Esophagus squamous epithelium (tissue), 5 donors: ENCODE measurements at regions not wholly inside any gene's neighbourhood (a gene's known extent, or its start where the extent isn't known, plus 50 kb on each side); places are given as distances from the start of the nearest gene placed in this dataset.

Experiments used
- DNase-seq: peaks from one replicate; lab custom pipeline; 2025; lab: John Stamatoyannopoulos, UW
- H3K27ac ChIP-seq, 4 donors: fragments of 200-600 bp; sonication (generic); one replicate each; pipeline ENCODE4 v1.5.1; 2016 to 2019; ENCODE audit warnings: mild to moderate bottlenecking in 1 of 4
- H3K27me3 ChIP-seq, 4 donors: fragments of 200-600 bp; sonication (generic); 1 replicate in 3 of 4; 2 replicates in 1 of 4; pipeline versions ENCODE4 v1.5.1 to v1.6.0; 2017 to 2021; ENCODE audit warnings: antibody characterized with exemption in 1 of 4
- H3K36me3 ChIP-seq, 3 donors: fragments of 200-600 bp; sonication (generic); one replicate each; pipeline ENCODE4 v1.5.1; 2016 to 2019
- H3K4me1 ChIP-seq, 3 donors: fragments of 200-600 bp; sonication (generic); one replicate each; pipeline ENCODE4 v1.5.1; 2017 to 2019
- H3K4me3 ChIP-seq, 4 donors: fragments of 200-600 bp; sonication (generic); 1 replicate in 3 of 4; 2 replicates in 1 of 4; pipeline ENCODE4 v1.5.1; 2016 to 2019; ENCODE audit warnings: mild to moderate bottlenecking in 2 of 4, moderate library complexity in 1 of 4
- H3K9me3 ChIP-seq, 3 donors: fragments of 200-600 bp; sonication (generic); one replicate each; pipeline ENCODE4 v1.5.1; 2016 to 2019
- POLR2A ChIP-seq, 4 donors: fragments of 450-650 bp; IDR thresholded peaks; one replicate each; pipeline ENCODE4 v1.6.1; 2017; ENCODE audit warnings: antibody characterized with exemption in 4 of 4, mild to moderate bottlenecking in 4 of 4, moderate library complexity in 3 of 4
- WGBS, 2 donors: methylation state at CpG; one replicate each; pipeline ENCODE4 v1.1.5; 2018; 5-methylcytosine and 5-hydroxymethylcytosine counted together
- intact Hi-C: fragments of 100-400 bp; cut with DNase I; formaldehyde crosslinking; loops from one replicate; pipeline ENCODE4 v1.15.0; 2022
- TF ChIP-seq, protein P1 (sequence below), 6 experiments: fragments of 450-650 bp in 4 of 6; fragments of 200-600 bp in 2 of 6; sonication (generic) in 2 of 6; IDR thresholded peaks; one replicate each; pipeline ENCODE4 v1.5.1; 2016 to 2019; ENCODE audit warnings: antibody characterized with exemption in 6 of 6, mild to moderate bottlenecking in 4 of 6, moderate library complexity in 4 of 6
- donor health status: DM: yes; HTN: yes; CAD: no.

DNA sequence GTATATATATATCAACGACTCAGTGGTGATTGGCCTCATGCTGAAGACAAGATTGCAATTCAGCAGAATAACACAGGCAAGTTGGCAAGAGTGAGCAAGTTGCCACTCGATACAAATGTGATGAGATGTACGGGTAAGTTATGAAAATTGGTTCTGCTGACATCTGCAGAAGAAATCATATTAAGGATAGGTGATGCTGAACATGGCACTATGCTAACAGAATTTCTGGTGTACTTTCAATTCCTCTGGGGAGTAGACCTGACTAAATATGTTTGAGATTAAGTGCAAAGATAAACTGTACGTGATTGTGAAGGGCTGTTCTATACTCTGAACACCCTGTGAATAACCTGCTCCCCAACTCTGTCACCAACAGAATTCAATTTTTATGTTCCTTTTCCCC lies 758.2 kb downstream of the TBC1D32 start:
- no peak overlapping the region for H3K27ac ChIP-seq
- no peaks in the 10 kb centered on the region for H3K27me3 ChIP-seq
- no peak for DNase-seq
- H3K4me1 ChIP-seq: no peaks in the 10 kb centered on the region
- intact Hi-C loops: no loop called here
- H3K9me3 ChIP-seq: no peaks in the 10 kb centered on the region
- no peaks in the 10 kb centered on the region for H3K36me3 ChIP-seq
- TF ChIP-seq POLR2A (IDR thresholded peaks at IDR 0.05): no peak
- TF ChIP-seq, protein P1, sequence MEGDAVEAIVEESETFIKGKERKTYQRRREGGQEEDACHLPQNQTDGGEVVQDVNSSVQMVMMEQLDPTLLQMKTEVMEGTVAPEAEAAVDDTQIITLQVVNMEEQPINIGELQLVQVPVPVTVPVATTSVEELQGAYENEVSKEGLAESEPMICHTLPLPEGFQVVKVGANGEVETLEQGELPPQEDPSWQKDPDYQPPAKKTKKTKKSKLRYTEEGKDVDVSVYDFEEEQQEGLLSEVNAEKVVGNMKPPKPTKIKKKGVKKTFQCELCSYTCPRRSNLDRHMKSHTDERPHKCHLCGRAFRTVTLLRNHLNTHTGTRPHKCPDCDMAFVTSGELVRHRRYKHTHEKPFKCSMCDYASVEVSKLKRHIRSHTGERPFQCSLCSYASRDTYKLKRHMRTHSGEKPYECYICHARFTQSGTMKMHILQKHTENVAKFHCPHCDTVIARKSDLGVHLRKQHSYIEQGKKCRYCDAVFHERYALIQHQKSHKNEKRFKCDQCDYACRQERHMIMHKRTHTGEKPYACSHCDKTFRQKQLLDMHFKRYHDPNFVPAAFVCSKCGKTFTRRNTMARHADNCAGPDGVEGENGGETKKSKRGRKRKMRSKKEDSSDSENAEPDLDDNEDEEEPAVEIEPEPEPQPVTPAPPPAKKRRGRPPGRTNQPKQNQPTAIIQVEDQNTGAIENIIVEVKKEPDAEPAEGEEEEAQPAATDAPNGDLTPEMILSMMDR (IDR thresholded peaks at IDR 0.05): no peak
- H3K4me3 ChIP-seq: no peak overlapping the region
- WGBS, 2 donors: 74 to 79% methylated on average over 4 of the region's 4 CpGs

DNA sequence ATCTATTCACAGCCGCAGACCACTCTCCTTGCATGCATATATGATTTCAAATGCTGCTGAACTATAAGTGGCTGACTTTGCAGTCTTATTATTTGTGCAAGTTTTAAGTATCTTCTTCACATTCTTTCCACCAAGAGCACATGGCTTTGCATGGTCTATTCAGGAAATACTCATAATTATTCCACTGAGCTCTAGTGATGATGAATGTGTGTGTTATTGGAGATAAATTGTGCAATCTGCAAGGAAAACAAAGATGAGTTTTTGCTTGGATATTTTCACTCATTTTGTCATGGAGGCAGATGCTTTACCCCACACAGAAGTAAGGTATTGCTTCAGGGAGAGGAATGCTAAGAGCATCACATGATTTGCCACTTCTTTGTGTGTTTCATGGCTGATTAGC lies 764.6 kb downstream of the TBC1D32 start:
- WGBS, 2 donors: 45 to 68% methylated on average over 1 of the region's 1 CpG
- no peaks in the 10 kb centered on the region for H3K4me1 ChIP-seq

DNA sequence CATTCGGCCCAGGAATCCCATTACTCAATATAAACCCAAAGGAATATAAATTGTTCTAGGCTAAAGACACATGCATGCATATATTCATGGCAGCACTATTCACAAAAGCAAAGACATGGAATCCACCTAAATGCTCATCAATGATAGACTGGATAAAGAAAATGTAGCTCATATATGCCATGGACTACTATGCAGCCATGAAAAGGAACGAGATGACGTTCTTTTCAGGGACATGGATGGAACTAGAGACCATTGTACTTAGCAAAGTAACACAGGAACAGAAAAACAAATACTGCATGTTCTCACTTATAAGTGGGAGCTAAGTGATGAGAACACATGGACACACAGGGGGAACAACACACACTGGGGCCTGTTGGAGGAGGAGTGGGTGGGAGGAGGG lies 769.5 kb downstream of the TBC1D32 start:
- H3K4me1 ChIP-seq: no peaks in the 10 kb centered on the region
- no peak overlapping the region for H3K27ac ChIP-seq
- no peaks in the 10 kb centered on the region for H3K27me3 ChIP-seq
- no peaks in the 10 kb centered on the region for H3K36me3 ChIP-seq
- WGBS, 2 donors: 58 to 74% methylated on average over 3 of the region's 3 CpGs
- H3K9me3 ChIP-seq: no peaks in the 10 kb centered on the region
- DNase-seq: no peak
- TF ChIP-seq, protein P1 (IDR thresholded peaks at IDR 0.05): no peak
- no peak for TF ChIP-seq POLR2A (IDR thresholded peaks at IDR 0.05)
- no peak overlapping the region for H3K4me3 ChIP-seq
- intact Hi-C loops: no loop called here

More for the DNA sequence above, 764.6 kb downstream of the TBC1D32 start:
- DNase-seq: no peak
- Histone ChIP-seq H3K27ac (no peak overlapping the region), H3K27me3 (no peaks in the 10 kb centered on the region), H3K9me3 (no peaks in the 10 kb centered on the region), H3K36me3 (no peaks in the 10 kb centered on the region), H3K4me3 (no peak overlapping the region)
- TF ChIP-seq, protein P1 (IDR thresholded peaks at IDR 0.05): no peak
- no peak for TF ChIP-seq POLR2A (IDR thresholded peaks at IDR 0.05)
- intact Hi-C loops: no loop called here

DNA sequence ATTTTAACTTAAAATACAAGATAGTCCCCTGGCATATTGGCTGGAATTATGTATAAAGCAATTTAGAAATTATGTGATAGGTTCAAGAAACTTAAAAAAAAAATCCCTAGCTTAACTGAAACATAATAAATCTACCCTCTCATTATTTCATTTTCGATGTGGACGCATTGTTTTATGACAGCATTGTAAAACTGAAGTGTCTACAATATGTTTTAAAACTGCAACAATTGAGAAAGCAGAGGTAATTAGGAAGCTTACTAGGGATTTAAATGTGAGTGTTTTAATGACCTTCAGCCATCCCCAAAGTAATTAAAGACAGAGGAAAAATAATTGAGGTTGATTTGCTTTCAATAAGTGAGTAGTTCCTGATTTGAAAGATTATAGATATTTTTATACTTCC lies 776.0 kb downstream of the TBC1D32 start:
- Histone ChIP-seq H3K4me1 (no peaks in the 10 kb centered on the region), H3K9me3 (no peaks in the 10 kb centered on the region), H3K4me3 (no peak overlapping the region), H3K27ac (no peak overlapping the region), H3K36me3 (no peaks in the 10 kb centered on the region), H3K27me3 (no peaks in the 10 kb centered on the region)
- intact Hi-C loops: no loop called here
- no peak for TF ChIP-seq POLR2A (IDR thresholded peaks at IDR 0.05)
- TF ChIP-seq, protein P1 (IDR thresholded peaks at IDR 0.05): no peak
- DNase-seq: no peak
- 70 to 85% methylated on average over 2 of the region's 2 CpGs for WGBS, 2 donors

DNA sequence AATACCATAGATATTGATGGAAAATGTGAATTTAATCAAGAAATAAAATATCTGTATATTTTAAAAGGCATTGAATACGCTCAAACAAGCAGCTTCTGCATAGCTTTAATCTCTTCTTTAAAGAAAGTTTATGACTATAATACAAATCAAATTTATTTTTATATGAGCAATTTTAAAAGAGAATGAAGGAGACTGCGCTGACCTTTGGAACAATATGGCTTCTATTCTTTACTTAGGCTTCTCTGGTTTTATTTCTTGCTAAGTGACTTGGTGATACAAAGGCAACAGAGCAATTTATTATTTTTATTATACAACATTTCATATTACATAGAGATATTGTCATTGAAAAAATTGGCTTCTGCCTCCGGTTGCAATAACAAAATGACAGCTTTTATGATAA lies 776.7 kb downstream of the TBC1D32 start:
- 67% methylated on average over 3 of the region's 3 CpGs for WGBS, 2 donors
- no peak overlapping the region for H3K27ac ChIP-seq
- H3K9me3 ChIP-seq: no peaks in the 10 kb centered on the region
- intact Hi-C loops: no loop called here
- H3K4me3 ChIP-seq: no peak overlapping the region
- TF ChIP-seq POLR2A (IDR thresholded peaks at IDR 0.05): no peak
- TF ChIP-seq, protein P1 (IDR thresholded peaks at IDR 0.05): no peak
- H3K4me1 ChIP-seq: no peaks in the 10 kb centered on the region
- DNase-seq: no peak
- H3K27me3 ChIP-seq: no peaks in the 10 kb centered on the region
- H3K36me3 ChIP-seq: no peaks in the 10 kb centered on the region
